DND-41 (cell line): ENCODE measurements at regions not wholly inside any gene's neighbourhood (a gene's known extent, or its start where the extent isn't known, plus 50 kb on each side); places are given as distances from the start of the nearest gene placed in this dataset.

ENCODE experiments used
- EZH2 ChIP-seq: IDR thresholded peaks from 3 replicates; pipeline ENCODE4 v1.6.1; 2012; ENCODE audit warnings: borderline replicate concordance, low read depth, mild to moderate bottlenecking, moderate library complexity, low read length, inconsistent platforms; ENCODE audit not compliant: severe bottlenecking
- TF ChIP-seq, protein P1 (sequence below): IDR thresholded peaks from 2 replicates; pipeline ENCODE4 v1.5.1; 2012; ENCODE audit warnings: borderline replicate concordance, low read length, moderate library complexity, mild to moderate bottlenecking; ENCODE audit not compliant: poor library complexity, severe bottlenecking; ENCODE audit errors: extremely low read depth

DNA sequence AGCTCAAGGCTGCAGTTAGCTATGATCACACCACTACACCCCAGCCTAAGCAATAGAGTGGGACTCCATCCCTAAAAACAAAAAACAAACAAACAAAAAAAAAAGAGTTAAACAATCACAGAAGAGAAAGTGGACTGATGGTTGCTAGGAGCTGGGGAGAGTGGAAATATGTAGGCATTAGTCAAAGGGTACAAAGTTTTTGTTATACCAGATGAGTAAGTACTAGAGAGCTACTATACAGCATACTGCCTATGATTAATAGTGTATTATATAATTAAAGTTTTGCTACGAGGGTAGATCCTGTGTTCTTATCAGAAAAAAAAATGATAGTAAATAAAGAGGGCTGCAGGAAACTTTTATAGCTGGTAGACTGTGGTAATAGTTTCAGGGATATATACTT, 538.6 kb downstream of the ELAVL2 start:
- no peak for TF ChIP-seq EZH2
- TF ChIP-seq, protein P1, sequence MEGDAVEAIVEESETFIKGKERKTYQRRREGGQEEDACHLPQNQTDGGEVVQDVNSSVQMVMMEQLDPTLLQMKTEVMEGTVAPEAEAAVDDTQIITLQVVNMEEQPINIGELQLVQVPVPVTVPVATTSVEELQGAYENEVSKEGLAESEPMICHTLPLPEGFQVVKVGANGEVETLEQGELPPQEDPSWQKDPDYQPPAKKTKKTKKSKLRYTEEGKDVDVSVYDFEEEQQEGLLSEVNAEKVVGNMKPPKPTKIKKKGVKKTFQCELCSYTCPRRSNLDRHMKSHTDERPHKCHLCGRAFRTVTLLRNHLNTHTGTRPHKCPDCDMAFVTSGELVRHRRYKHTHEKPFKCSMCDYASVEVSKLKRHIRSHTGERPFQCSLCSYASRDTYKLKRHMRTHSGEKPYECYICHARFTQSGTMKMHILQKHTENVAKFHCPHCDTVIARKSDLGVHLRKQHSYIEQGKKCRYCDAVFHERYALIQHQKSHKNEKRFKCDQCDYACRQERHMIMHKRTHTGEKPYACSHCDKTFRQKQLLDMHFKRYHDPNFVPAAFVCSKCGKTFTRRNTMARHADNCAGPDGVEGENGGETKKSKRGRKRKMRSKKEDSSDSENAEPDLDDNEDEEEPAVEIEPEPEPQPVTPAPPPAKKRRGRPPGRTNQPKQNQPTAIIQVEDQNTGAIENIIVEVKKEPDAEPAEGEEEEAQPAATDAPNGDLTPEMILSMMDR = no peak
